GM23338 (cell line): ENCODE measurements at regions not wholly inside any gene's neighbourhood (a gene's known extent, or its start where the extent isn't known, plus 50 kb on each side); places are given as distances from the start of the nearest gene placed in this dataset.

ENCODE experiments used
- ATAC-seq: fragments of 200-7000 bp; cut with Tn5 transposase; 3 replicates; pipeline ENCODE4 v1.9.1; 2020
- DNase-seq: peaks from one replicate; pipeline ENCODE4 v3.0.0-alpha.2; 2015; ENCODE audit warnings: low spot score
- H2AFZ ChIP-seq: fragments of 200-600 bp; sonication (generic); 2 replicates; pipeline ENCODE4 v1.8.0; 2016; ENCODE audit warnings: antibody characterized with exemption, mild to moderate bottlenecking, moderate library complexity
- H3F3A ChIP-seq: fragments of 200-600 bp; sonication (generic); replicated peaks from 2 replicates; pipeline ENCODE4 v1.8.0; 2017; ENCODE audit warnings: antibody characterized with exemption, mixed run types, low read depth
- H3K27ac ChIP-seq: fragments of 200-600 bp; sonication (generic); 2 replicates; pipeline ENCODE4 v1.6.1; 2016; ENCODE audit warnings: low read depth
- H3K27me3 ChIP-seq: fragments of 200-600 bp; sonication (generic); 2 replicates; pipeline ENCODE4 v1.8.0; 2016; ENCODE audit warnings: mild to moderate bottlenecking, mixed run types, moderate library complexity; ENCODE audit not compliant: insufficient read depth
- H3K36me3 ChIP-seq: fragments of 200-600 bp; sonication (generic); 2 replicates; pipeline ENCODE4 v1.8.0; 2016; ENCODE audit warnings: mild to moderate bottlenecking; ENCODE audit not compliant: insufficient read depth
- H3K4me1 ChIP-seq: fragments of 200-600 bp; sonication (generic); 2 replicates; pipeline ENCODE4 v1.8.0; 2016; ENCODE audit warnings: mild to moderate bottlenecking, moderate library complexity; ENCODE audit not compliant: insufficient read depth
- H3K4me2 ChIP-seq: fragments of 200-600 bp; sonication (generic); 2 replicates; pipeline ENCODE4 v1.7.1; 2017; ENCODE audit warnings: mixed run types
- H3K4me3 ChIP-seq: fragments of 200-600 bp; sonication (generic); 2 replicates; pipeline ENCODE4 v1.6.1; 2016; ENCODE audit warnings: mixed run types
- H3K79me2 ChIP-seq: fragments of 200-600 bp; sonication (generic); replicated peaks from 2 replicates; pipeline ENCODE4 v1.8.0; 2017; ENCODE audit warnings: mild to moderate bottlenecking; ENCODE audit not compliant: insufficient read depth
- H3K9me2 ChIP-seq: fragments of 200-600 bp; sonication (generic); 2 replicates; pipeline ENCODE4 v1.8.0; 2017; ENCODE audit not compliant: insufficient read depth
- H4K20me1 ChIP-seq: fragments of 200-600 bp; sonication (generic); replicated peaks from 2 replicates; pipeline ENCODE4 v1.8.0; 2017; ENCODE audit warnings: mild to moderate bottlenecking; ENCODE audit not compliant: insufficient read depth
- H3K27ac Mint-ChIP-seq: 2 replicates; pipeline ENCODE4 v1.8.0; 2020; ENCODE audit warnings: inconsistent platforms, mild to moderate bottlenecking, moderate library complexity, mixed read lengths
- H3K27me3 Mint-ChIP-seq: 3 replicates; pipeline ENCODE4 v1.8.0; 2022; ENCODE audit warnings: low read depth, mild to moderate bottlenecking, moderate library complexity, mixed read lengths, inconsistent platforms; ENCODE audit not compliant: insufficient read depth, poor library complexity
- H3K36me3 Mint-ChIP-seq: 3 replicates; pipeline ENCODE4 v1.8.0; 2021; ENCODE audit warnings: low read depth, mild to moderate bottlenecking, inconsistent platforms, moderate library complexity, mixed read lengths
- H3K4me1 Mint-ChIP-seq: 3 replicates; pipeline ENCODE4 v1.8.0; 2020; ENCODE audit warnings: mild to moderate bottlenecking, inconsistent platforms, mixed read lengths
- H3K4me3 Mint-ChIP-seq: 3 replicates; pipeline ENCODE4 v1.8.0; 2021; ENCODE audit warnings: moderate library complexity, mild to moderate bottlenecking, inconsistent platforms, mixed read lengths
- H3K9me3 Mint-ChIP-seq: 3 replicates; pipeline ENCODE4 v1.8.0; 2020; ENCODE audit warnings: moderate library complexity, mild to moderate bottlenecking, inconsistent platforms, mixed read lengths
- CREB1 ChIP-seq: fragments of 250-450 bp; sonication (Bioruptor Pico); IDR thresholded peaks from 2 replicates; pipeline ENCODE4 v1.5.0; 2020; ENCODE audit warnings: low read depth, mild to moderate bottlenecking, moderate library complexity
- ETS1 ChIP-seq: IDR thresholded peaks from 2 replicates; pipeline ENCODE4 v1.6.1; 2016; ENCODE audit warnings: antibody characterized with exemption
- EZH2phosphoT487 ChIP-seq: fragments of 200-600 bp; sonication (generic); IDR thresholded peaks from one replicate; pipeline ENCODE4 v1.8.1; 2018; ENCODE audit warnings: antibody characterized with exemption; ENCODE audit not compliant: unreplicated experiment
- NANOG ChIP-seq: IDR thresholded peaks from 2 replicates; pipeline ENCODE4 v1.6.1; 2016; ENCODE audit warnings: antibody characterized with exemption, borderline replicate concordance
- POLR2AphosphoS5 ChIP-seq: IDR thresholded peaks from 2 replicates; pipeline ENCODE4 v1.6.1; 2016; ENCODE audit warnings: antibody characterized with exemption, low read depth
- REST ChIP-seq: IDR thresholded peaks from one replicate; pipeline ENCODE4 v1.6.1; 2018; ENCODE audit warnings: antibody characterized with exemption; ENCODE audit not compliant: unreplicated experiment
- STAT1 ChIP-seq: IDR thresholded peaks from one replicate; pipeline ENCODE4 v1.6.1; 2016; ENCODE audit warnings: antibody characterized with exemption; ENCODE audit not compliant: unreplicated experiment
- ZNF331 ChIP-seq: fragments of 250-450 bp; sonication (Bioruptor Pico); IDR thresholded peaks from 2 replicates; pipeline ENCODE4 v1.5.0; 2020; ENCODE audit warnings: low read depth, mild to moderate bottlenecking, moderate library complexity
- TF ChIP-seq, protein P1 (sequence below), 2 experiments: fragments of 200-600 bp in 1 of 2; sonication (generic) in 1 of 2; conservative IDR thresholded peaks; 2 replicates each; pipeline versions ENCODE4 v1.5.1 to v1.6.1; 2016 to 2017; ENCODE audit warnings: antibody characterized with exemption in 2 of 2, low read depth in 2 of 2, mild to moderate bottlenecking in 2 of 2, moderate library complexity in 1 of 2
- TF ChIP-seq, protein P2 (sequence below): fragments of 250-450 bp; sonication (Bioruptor Pico); IDR thresholded peaks from 2 replicates; pipeline ENCODE4 v1.5.0; 2020; ENCODE audit warnings: mild to moderate bottlenecking, moderate library complexity

DNA sequence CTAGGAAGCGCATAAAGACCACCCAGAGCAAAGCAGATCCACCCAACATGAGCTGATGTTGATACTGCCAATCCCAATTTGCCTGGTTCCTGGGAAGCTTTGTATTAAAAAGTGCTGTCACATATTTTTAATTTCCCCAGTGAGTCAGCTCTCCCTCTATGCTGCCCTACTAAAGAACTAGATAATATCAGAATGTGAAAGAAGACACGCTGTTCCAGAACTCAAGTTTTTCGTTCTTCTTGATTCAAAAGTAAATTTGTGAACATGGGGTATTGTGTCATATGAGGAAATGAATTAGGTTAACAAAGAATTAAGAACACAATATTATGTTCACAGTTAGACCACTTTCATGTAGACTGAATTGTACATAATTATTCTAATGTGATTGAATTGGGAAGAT is 734.2 kb upstream of the ALCAM start (continued):
- TF ChIP-seq NANOG: no peak
- TF ChIP-seq, protein P1, sequence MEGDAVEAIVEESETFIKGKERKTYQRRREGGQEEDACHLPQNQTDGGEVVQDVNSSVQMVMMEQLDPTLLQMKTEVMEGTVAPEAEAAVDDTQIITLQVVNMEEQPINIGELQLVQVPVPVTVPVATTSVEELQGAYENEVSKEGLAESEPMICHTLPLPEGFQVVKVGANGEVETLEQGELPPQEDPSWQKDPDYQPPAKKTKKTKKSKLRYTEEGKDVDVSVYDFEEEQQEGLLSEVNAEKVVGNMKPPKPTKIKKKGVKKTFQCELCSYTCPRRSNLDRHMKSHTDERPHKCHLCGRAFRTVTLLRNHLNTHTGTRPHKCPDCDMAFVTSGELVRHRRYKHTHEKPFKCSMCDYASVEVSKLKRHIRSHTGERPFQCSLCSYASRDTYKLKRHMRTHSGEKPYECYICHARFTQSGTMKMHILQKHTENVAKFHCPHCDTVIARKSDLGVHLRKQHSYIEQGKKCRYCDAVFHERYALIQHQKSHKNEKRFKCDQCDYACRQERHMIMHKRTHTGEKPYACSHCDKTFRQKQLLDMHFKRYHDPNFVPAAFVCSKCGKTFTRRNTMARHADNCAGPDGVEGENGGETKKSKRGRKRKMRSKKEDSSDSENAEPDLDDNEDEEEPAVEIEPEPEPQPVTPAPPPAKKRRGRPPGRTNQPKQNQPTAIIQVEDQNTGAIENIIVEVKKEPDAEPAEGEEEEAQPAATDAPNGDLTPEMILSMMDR (conservative IDR thresholded peaks at IDR 0.05; ENCODE audit: low read depth in 2 of 2): no peak
- TF ChIP-seq ZNF331: no peak

GRCh38 chr3:104632947-104633346 is 733.8 kb upstream of the ALCAM start:
- Mint-ChIP-seq H3K36me3 (peaks cover 31% of the 10 kb centered on the region), H3K4me3 (no peak overlapping the region), H3K27me3 (peaks cover 8% of the 10 kb centered on the region), H3K27ac (no peak overlapping the region), H3K9me3 (peaks cover 30% of the 10 kb centered on the region), H3K4me1 (no peaks in the 10 kb centered on the region)
- ATAC-seq: no peak
- no peaks in the 10 kb centered on the region for H4K20me1 ChIP-seq
- DNase-seq: no peak
- H3F3A ChIP-seq: no peaks in the 10 kb centered on the region
- no peaks in the 10 kb centered on the region for H3K79me2 ChIP-seq
- H3K36me3 ChIP-seq: peaks cover 7% of the 10 kb centered on the region
- H2AFZ ChIP-seq: no peak overlapping the region
- no peaks in the 10 kb centered on the region for H3K4me1 ChIP-seq
- H3K4me3 ChIP-seq: no peak overlapping the region
- no peaks in the 10 kb centered on the region for H3K27me3 ChIP-seq
- no peak overlapping the region for H3K4me2 ChIP-seq
- no peak overlapping the region for H3K27ac ChIP-seq
- H3K9me2 ChIP-seq: peaks cover 3% of the 10 kb centered on the region
- TF ChIP-seq, protein P1 (conservative IDR thresholded peaks at IDR 0.05; ENCODE audit: low read depth in 2 of 2): no peak
- no peak for TF ChIP-seq ETS1
- TF ChIP-seq, protein P2, sequence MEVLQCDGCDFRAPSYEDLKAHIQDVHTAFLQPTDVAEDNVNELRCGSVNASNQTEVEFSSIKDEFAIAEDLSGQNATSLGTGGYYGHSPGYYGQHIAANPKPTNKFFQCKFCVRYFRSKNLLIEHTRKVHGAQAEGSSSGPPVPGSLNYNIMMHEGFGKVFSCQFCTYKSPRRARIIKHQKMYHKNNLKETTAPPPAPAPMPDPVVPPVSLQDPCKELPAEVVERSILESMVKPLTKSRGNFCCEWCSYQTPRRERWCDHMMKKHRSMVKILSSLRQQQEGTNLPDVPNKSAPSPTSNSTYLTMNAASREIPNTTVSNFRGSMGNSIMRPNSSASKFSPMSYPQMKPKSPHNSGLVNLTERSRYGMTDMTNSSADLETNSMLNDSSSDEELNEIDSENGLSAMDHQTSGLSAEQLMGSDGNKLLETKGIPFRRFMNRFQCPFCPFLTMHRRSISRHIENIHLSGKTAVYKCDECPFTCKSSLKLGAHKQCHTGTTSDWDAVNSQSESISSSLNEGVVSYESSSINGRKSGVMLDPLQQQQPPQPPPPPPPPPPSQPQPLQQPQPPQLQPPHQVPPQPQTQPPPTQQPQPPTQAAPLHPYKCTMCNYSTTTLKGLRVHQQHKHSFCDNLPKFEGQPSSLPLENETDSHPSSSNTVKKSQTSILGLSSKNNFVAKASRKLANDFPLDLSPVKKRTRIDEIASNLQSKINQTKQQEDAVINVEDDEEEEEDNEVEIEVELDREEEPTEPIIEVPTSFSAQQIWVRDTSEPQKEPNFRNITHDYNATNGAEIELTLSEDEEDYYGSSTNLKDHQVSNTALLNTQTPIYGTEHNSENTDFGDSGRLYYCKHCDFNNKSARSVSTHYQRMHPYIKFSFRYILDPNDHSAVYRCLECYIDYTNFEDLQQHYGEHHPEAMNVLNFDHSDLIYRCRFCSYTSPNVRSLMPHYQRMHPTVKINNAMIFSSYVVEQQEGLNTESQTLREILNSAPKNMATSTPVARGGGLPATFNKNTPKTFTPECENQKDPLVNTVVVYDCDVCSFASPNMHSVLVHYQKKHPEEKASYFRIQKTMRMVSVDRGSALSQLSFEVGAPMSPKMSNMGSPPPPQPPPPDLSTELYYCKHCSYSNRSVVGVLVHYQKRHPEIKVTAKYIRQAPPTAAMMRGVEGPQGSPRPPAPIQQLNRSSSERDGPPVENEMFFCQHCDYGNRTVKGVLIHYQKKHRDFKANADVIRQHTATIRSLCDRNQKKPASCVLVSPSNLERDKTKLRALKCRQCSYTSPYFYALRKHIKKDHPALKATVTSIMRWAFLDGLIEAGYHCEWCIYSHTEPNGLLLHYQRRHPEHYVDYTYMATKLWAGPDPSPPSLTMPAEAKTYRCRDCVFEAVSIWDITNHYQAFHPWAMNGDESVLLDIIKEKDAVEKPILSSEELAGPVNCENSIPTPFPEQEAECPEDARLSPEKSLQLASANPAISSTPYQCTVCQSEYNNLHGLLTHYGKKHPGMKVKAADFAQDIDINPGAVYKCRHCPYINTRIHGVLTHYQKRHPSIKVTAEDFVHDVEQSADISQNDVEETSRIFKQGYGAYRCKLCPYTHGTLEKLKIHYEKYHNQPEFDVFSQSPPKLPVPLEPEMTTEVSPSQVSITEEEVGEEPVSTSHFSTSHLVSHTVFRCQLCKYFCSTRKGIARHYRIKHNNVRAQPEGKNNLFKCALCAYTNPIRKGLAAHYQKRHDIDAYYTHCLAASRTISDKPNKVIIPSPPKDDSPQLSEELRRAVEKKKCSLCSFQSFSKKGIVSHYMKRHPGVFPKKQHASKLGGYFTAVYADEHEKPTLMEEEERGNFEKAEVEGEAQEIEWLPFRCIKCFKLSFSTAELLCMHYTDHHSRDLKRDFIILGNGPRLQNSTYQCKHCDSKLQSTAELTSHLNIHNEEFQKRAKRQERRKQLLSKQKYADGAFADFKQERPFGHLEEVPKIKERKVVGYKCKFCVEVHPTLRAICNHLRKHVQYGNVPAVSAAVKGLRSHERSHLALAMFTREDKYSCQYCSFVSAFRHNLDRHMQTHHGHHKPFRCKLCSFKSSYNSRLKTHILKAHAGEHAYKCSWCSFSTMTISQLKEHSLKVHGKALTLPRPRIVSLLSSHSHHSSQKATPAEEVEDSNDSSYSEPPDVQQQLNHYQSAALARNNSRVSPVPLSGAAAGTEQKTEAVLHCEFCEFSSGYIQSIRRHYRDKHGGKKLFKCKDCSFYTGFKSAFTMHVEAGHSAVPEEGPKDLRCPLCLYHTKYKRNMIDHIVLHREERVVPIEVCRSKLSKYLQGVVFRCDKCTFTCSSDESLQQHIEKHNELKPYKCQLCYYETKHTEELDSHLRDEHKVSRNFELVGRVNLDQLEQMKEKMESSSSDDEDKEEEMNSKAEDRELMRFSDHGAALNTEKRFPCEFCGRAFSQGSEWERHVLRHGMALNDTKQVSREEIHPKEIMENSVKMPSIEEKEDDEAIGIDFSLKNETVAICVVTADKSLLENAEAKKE (CRISPR knock-in tag): no peak
- TF ChIP-seq STAT1: no peak
- TF ChIP-seq EZH2phosphoT487: no peak
- TF ChIP-seq CREB1 (CRISPR knock-in tag): no peak
- no peak for TF ChIP-seq ZNF331
- no peak for TF ChIP-seq NANOG
- no peak for TF ChIP-seq POLR2AphosphoS5
- no peak for TF ChIP-seq REST
